DND-41 (cell line): ENCODE measurements at regions not wholly inside any gene's neighbourhood (a gene's known extent, or its start where the extent isn't known, plus 50 kb on each side); places are given as distances from the start of the nearest gene placed in this dataset.

Experiments
- EZH2 ChIP-seq: IDR thresholded peaks from 3 replicates; pipeline ENCODE4 v1.6.1; 2012; ENCODE audit warnings: borderline replicate concordance, low read depth, mild to moderate bottlenecking, moderate library complexity, low read length, inconsistent platforms; ENCODE audit not compliant: severe bottlenecking
- TF ChIP-seq, protein P1 (sequence below): IDR thresholded peaks from 2 replicates; pipeline ENCODE4 v1.5.1; 2012; ENCODE audit warnings: borderline replicate concordance, low read length, moderate library complexity, mild to moderate bottlenecking; ENCODE audit not compliant: poor library complexity, severe bottlenecking; ENCODE audit errors: extremely low read depth

DNA sequence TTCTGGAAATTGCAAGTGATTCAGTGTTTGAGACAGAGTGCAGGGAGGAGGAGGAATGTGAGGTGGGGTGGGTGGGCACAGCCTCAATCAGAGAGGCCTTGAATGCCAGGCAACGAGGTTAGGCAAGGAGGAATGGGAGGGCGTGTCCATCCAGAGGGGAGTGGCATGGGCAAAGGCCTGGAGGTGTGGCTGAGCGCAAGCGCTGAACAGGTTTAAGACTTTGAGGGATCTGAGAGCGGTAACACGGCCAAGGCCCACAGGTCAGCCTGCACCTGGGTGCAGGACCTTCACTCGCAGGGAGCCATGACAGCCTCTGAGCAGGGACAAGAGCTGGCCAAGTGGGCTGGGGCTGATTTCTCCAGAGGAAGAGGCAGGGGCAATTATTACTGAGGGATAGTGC, 125.9 kb downstream of the TPRA1 start:
- TF ChIP-seq, protein P1, sequence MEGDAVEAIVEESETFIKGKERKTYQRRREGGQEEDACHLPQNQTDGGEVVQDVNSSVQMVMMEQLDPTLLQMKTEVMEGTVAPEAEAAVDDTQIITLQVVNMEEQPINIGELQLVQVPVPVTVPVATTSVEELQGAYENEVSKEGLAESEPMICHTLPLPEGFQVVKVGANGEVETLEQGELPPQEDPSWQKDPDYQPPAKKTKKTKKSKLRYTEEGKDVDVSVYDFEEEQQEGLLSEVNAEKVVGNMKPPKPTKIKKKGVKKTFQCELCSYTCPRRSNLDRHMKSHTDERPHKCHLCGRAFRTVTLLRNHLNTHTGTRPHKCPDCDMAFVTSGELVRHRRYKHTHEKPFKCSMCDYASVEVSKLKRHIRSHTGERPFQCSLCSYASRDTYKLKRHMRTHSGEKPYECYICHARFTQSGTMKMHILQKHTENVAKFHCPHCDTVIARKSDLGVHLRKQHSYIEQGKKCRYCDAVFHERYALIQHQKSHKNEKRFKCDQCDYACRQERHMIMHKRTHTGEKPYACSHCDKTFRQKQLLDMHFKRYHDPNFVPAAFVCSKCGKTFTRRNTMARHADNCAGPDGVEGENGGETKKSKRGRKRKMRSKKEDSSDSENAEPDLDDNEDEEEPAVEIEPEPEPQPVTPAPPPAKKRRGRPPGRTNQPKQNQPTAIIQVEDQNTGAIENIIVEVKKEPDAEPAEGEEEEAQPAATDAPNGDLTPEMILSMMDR: no peak
- no peak for TF ChIP-seq EZH2
